ENCODE measurements at regions not wholly inside any gene's neighbourhood (a gene's known extent, or its start where the extent isn't known, plus 50 kb on each side); places are given as distances from the start of the nearest gene placed in this dataset.

DNA sequence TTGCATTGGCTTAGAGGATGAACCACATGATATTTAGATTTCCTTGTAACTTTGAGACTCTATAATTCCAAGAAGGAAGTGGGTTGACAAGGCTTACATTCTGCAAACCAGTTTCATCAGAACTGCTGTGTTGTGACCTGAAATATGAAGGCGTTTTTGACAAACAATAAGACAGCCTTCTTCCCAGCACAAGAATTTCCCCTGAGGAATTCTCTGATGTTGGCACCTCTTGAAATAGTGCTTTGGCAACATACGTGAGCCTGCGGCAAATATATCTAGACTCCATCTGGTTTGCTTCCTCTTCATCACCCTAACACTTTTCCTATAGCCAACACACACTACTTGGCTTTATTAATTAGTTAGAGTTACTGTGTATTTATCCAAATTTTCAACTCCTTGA, 585.5 kb upstream of the SOX9 start:
- TF ChIP-seq, protein P1, sequence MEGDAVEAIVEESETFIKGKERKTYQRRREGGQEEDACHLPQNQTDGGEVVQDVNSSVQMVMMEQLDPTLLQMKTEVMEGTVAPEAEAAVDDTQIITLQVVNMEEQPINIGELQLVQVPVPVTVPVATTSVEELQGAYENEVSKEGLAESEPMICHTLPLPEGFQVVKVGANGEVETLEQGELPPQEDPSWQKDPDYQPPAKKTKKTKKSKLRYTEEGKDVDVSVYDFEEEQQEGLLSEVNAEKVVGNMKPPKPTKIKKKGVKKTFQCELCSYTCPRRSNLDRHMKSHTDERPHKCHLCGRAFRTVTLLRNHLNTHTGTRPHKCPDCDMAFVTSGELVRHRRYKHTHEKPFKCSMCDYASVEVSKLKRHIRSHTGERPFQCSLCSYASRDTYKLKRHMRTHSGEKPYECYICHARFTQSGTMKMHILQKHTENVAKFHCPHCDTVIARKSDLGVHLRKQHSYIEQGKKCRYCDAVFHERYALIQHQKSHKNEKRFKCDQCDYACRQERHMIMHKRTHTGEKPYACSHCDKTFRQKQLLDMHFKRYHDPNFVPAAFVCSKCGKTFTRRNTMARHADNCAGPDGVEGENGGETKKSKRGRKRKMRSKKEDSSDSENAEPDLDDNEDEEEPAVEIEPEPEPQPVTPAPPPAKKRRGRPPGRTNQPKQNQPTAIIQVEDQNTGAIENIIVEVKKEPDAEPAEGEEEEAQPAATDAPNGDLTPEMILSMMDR (IDR thresholded peaks at IDR 0.05) = no peak
- no peak for TF ChIP-seq POLR2A (IDR thresholded peaks at IDR 0.05)
